ENCODE measurements at regions not wholly inside any gene's neighbourhood (a gene's known extent, or its start where the extent isn't known, plus 50 kb on each side); places are given as distances from the start of the nearest gene placed in this dataset.
A peak's percentile ranks its signal among the peaks of the same experiment; 100 is the strongest.
"Not testable (repeated sequence)": the region's sequence is repeated elsewhere in the genome, so short reads cannot be mapped to it uniquely, and the experiment has no call there.

DNA sequence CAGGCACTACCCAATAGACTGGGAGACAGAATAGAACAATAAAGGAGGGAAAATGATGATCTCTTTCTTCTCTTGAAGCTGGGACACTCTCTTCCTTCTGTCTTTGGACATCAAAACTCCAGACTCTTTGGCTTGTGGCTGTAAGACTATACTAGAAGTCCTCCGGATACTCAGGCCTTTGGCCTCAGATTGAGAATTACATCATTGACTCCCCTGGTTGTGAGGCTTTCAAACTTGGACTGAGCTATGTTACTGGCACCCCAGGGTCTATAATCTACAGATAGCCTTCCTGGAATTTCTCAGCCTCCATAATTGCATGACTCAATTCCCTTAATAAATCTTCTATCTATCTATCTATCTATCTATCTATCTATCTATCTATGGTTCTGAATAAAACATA lies 294.2 kb upstream of the CT83 start:
- no peak overlapping the region for H3K4me3 ChIP-seq (ENCODE audit: low read depth, low read length)
- TF ChIP-seq, protein P1, sequence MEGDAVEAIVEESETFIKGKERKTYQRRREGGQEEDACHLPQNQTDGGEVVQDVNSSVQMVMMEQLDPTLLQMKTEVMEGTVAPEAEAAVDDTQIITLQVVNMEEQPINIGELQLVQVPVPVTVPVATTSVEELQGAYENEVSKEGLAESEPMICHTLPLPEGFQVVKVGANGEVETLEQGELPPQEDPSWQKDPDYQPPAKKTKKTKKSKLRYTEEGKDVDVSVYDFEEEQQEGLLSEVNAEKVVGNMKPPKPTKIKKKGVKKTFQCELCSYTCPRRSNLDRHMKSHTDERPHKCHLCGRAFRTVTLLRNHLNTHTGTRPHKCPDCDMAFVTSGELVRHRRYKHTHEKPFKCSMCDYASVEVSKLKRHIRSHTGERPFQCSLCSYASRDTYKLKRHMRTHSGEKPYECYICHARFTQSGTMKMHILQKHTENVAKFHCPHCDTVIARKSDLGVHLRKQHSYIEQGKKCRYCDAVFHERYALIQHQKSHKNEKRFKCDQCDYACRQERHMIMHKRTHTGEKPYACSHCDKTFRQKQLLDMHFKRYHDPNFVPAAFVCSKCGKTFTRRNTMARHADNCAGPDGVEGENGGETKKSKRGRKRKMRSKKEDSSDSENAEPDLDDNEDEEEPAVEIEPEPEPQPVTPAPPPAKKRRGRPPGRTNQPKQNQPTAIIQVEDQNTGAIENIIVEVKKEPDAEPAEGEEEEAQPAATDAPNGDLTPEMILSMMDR (IDR thresholded peaks at IDR 0.05; ENCODE audit: control insufficient read depth, extremely low read depth, insufficient read depth) = no peak
- DNase-seq (ENCODE audit: low read depth) = no peak

DNA sequence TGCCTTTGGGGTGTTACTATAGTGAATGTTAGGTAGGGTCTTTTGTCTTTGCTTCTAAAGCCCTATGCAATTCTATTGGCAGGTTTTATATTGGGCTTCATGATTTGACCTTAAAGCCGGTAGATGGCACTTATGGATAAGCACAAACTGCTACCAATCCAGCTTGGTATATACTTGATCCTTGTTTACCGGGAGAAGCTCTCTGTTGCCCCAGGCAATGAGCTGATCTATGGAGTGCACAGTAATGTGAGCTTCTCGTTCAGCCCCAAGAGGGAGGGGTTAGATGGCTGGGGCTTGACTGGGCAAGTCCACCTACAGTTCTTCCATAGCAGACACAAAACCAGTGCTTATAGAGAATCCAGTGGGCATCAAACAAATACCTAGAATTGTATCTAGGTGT lies 287.2 kb upstream of the CT83 start:
- peak; percentile 54 for DNase-seq (ENCODE audit: low read depth)

DNA sequence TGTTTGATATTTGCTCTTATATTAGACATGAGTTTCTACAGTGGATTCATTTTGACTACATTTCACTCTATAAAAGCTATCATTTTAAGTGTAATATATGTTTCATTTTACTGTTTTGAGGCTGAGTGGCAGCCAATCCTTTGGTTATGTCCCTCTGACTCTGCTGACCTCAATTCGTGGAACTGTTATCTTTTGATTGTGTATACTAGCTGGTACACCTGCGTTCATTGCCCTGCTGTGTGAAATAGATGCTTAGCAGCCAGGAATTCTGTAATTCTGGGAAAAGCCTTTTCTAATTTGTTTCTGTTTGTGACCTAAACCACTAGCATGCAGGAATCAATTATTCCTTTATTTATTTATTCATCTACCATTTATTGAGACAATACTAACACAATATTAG lies 269.4 kb upstream of the CT83 start:
- no peak overlapping the region for H3K4me3 ChIP-seq (ENCODE audit: low read depth, low read length)
- DNase-seq (ENCODE audit: low read depth) = no peak
- TF ChIP-seq, protein P1 (IDR thresholded peaks at IDR 0.05; ENCODE audit: control insufficient read depth, extremely low read depth, insufficient read depth) = no peak

More for the DNA sequence above, 287.2 kb upstream of the CT83 start:
- no peak overlapping the region for H3K4me3 ChIP-seq (ENCODE audit: low read depth, low read length)
- TF ChIP-seq, protein P1 (IDR thresholded peaks at IDR 0.05; ENCODE audit: control insufficient read depth, extremely low read depth, insufficient read depth) = peak; percentile 40

DNA sequence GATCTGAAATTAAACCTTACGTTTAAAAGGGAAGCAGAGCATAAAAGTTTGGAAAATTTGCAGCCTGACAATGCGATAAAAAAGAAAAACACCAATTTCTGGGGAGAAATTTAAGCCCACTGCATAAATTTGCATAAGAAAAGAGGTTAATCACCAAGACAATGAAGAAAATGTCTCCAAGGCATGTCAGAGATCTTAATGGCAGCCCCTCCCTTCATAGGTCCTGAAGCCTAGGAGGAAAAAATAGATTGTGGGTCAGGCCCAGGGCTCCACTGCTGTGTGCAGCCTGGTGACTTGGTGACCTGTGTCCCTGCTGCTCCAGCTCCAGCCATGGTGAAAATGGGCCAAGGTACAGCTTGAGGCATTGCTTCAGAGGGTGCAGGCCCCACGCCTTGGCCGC lies 264.0 kb upstream of the CT83 start:
- no peak overlapping the region for H3K4me3 ChIP-seq (ENCODE audit: low read depth, low read length)
- DNase-seq (ENCODE audit: low read depth) = no peak
- TF ChIP-seq, protein P1 (IDR thresholded peaks at IDR 0.05; ENCODE audit: control insufficient read depth, extremely low read depth, insufficient read depth) = no peak

DNA sequence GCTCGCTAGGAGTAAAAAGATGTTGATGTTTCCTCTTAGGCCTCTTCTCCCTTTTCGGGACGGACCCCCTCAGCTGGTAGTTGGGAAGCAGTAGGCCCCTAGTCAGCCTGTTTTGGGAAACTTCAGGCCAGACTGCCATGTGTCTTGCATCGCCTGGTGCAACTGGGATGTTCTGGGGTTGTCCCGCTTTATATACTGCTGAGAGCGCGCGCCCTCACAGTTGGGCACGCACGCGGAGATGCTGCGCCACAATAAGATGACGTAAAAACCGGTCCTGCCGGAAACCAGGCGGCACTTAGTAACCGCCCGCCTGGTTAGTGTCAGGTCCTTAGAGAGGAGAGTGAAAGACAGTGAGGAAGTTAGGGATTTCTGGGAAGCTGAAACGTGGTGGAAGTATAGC lies 231.3 kb upstream of the CT83 start:
- no peak for DNase-seq (ENCODE audit: low read depth)

DNA sequence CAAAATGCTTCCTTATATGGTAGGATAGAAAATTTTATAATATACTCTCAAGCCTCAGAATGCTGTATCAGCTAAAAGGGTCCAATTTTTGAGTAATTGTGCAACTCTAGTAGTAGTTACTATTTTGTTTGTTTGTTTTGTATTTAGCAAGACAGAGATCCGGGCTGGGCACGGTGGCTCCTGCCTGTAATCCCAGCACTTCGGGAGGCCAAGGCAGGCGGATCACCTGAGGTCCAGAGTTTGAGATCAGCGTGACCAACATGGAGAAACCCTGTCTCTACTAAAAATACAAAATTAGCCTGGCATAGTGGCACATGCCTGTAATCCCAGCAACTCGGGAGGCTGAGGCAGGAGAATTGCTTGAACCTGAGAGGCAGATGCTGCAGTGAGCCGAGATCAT lies 216.8 kb upstream of the CT83 start:
- H3K4me3 ChIP-seq (ENCODE audit: low read depth, low read length); DNase-seq (ENCODE audit: low read depth): not testable (repeated sequence)

More for the DNA sequence above, 231.3 kb upstream of the CT83 start:
- TF ChIP-seq, protein P1 (IDR thresholded peaks at IDR 0.05; ENCODE audit: control insufficient read depth, extremely low read depth, insufficient read depth) = no peak
- H3K4me3 ChIP-seq (ENCODE audit: low read depth, low read length) = no peak overlapping the region

DNA sequence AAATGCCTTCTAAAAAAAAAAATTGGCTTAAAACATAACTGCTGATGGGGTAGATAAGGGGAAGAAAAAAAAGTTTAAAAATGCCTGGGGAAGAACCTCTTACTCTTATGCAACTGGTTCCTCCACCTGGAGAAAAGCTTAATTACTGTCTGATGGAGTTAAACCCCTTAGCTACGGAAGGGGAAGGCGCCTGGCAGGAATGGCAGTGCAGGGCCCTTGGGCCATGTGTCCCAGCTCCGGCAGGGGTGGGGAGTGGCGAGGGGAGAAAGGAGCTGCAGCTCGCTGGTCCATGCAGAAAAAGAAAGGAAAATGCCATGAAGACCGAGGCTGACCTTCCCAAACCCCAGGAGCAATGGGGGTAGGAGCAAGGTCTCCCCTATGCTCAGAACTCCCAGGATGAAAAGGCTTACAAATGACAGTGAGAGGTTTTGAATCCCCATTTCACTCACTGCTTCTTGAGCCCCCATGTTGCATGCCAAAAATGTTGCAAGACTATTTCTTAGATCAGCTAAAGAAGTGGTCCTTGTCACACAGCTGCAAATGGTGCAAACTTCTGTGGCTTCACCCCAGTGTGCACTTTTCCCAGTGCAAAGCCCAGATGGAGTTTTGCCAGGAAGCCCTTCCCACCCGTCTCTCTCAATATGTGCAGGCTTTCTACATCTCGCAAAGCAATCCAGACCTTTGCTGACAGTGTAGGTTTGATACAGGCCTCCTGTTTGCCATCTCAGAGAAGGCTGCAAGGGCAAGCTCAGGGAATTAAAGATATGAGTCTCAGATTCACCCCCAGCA lies 204.8 kb upstream of the CT83 start:
- TF ChIP-seq, protein P1 (IDR thresholded peaks at IDR 0.05; ENCODE audit: control insufficient read depth, extremely low read depth, insufficient read depth) = no peak
- no peak for DNase-seq (ENCODE audit: low read depth)

More for the DNA sequence above, 204.8 kb upstream of the CT83 start:
- H3K4me3 ChIP-seq (ENCODE audit: low read depth, low read length) = no peak overlapping the region

Measured in LNCaP clone FGC (cell line).